Sigmoid colon (tissue), 4 donors: ENCODE measurements at regions not wholly inside any gene's neighbourhood (a gene's known extent, or its start where the extent isn't known, plus 50 kb on each side); places are given as distances from the start of the nearest gene placed in this dataset.

ENCODE experiments used
- CTCF ChIP-seq, 4 experiments: fragments of 450-650 bp in 3 of 4; fragments of 200-600 bp in 1 of 4; IDR thresholded peaks; one replicate each; pipeline ENCODE4 v1.5.1; 2016 to 2019; ENCODE audit warnings: antibody characterized with exemption in 4 of 4, mild to moderate bottlenecking in 3 of 4, moderate library complexity in 2 of 4
- EP300 ChIP-seq, 4 donors: sonication (generic); formaldehyde crosslinking; IDR thresholded peaks; one replicate each; pipeline ENCODE4 v1.6.1; 2017; ENCODE audit warnings: antibody characterized with exemption in 4 of 4
- POLR2A ChIP-seq, 2 donors: fragments of 450-650 bp; IDR thresholded peaks; one replicate each; pipeline ENCODE4 v1.6.1; 2016; ENCODE audit warnings: antibody characterized with exemption in 2 of 2, mild to moderate bottlenecking in 2 of 2, moderate library complexity in 2 of 2

- TF ChIP-seq CTCF (IDR thresholded peaks at IDR 0.05) (no peak), EP300 (IDR thresholded peaks at IDR 0.05) (no peak), POLR2A (IDR thresholded peaks at IDR 0.05) (no peak)
Observed at GRCh38 chr5:72597456-72597948, 90.3 kb upstream of the ZNF366 start.
